ENCODE measurements at regions not wholly inside any gene's neighbourhood (a gene's known extent, or its start where the extent isn't known, plus 50 kb on each side); places are given as distances from the start of the nearest gene placed in this dataset.

GRCh38 chr2:137817058-137817457 is 147.2 kb upstream of the HNMT start:
- Histone ChIP-seq H3K4me3 (no peak overlapping the region), H3K9me3 (no peaks in the 10 kb centered on the region), H3K27me3 (ENCODE audit: low read depth) (no peaks in the 10 kb centered on the region), H3K27ac (no peak overlapping the region), H3K4me1 (no peaks in the 10 kb centered on the region), H3K36me3 (no peaks in the 10 kb centered on the region)
- TF ChIP-seq CTCF (IDR thresholded peaks at IDR 0.05) = no peak
- ATAC-seq (no peak), DNase-seq (no peak)
- intact Hi-C loops (cut with DNase I) = no loop called here

GRCh38 chr2:137823196-137823595 is 141.1 kb upstream of the HNMT start:
- Histone ChIP-seq H3K9me3 (no peaks in the 10 kb centered on the region), H3K4me1 (no peaks in the 10 kb centered on the region), H3K36me3 (no peaks in the 10 kb centered on the region), H3K27me3 (ENCODE audit: low read depth) (no peaks in the 10 kb centered on the region), H3K27ac (no peak overlapping the region), H3K4me3 (no peak overlapping the region)
- no peak for ATAC-seq
- TF ChIP-seq CTCF (IDR thresholded peaks at IDR 0.05) = no peak
- intact Hi-C loops (cut with DNase I) = no loop called here
- DNase-seq = no peak

- H3K4me3 ChIP-seq = no peak overlapping the region
- H3K9me3 ChIP-seq = no peaks in the 10 kb centered on the region
- no peaks in the 10 kb centered on the region for H3K27me3 ChIP-seq (ENCODE audit: low read depth)
- H3K27ac ChIP-seq = no peak overlapping the region
- no peak for DNase-seq
- no peak for TF ChIP-seq CTCF (IDR thresholded peaks at IDR 0.05)
- H3K4me1 ChIP-seq = no peaks in the 10 kb centered on the region
- intact Hi-C loops (cut with DNase I) = no loop called here
- H3K36me3 ChIP-seq = no peaks in the 10 kb centered on the region
- ATAC-seq = no peak
Measured at GRCh38 chr2:137824501-137824900, 139.8 kb upstream of the HNMT start.

GRCh38 chr2:137826373-137827372 is 137.6 kb upstream of the HNMT start:
- intact Hi-C loops (cut with DNase I) = no loop called here
- no peaks in the 10 kb centered on the region for H3K36me3 ChIP-seq
- no peak for ATAC-seq
- no peak for DNase-seq
- H3K4me3 ChIP-seq = no peak overlapping the region
- no peak for TF ChIP-seq CTCF (IDR thresholded peaks at IDR 0.05)
- H3K27me3 ChIP-seq (ENCODE audit: low read depth) = no peaks in the 10 kb centered on the region
- no peaks in the 10 kb centered on the region for H3K4me1 ChIP-seq
- no peaks in the 10 kb centered on the region for H3K9me3 ChIP-seq
- H3K27ac ChIP-seq = no peak overlapping the region

GRCh38 chr2:137828624-137829023 is 135.6 kb upstream of the HNMT start:
- no peak for TF ChIP-seq CTCF (IDR thresholded peaks at IDR 0.05)
- Histone ChIP-seq H3K9me3 (no peaks in the 10 kb centered on the region), H3K36me3 (no peaks in the 10 kb centered on the region), H3K4me1 (no peaks in the 10 kb centered on the region), H3K4me3 (no peak overlapping the region), H3K27me3 (ENCODE audit: low read depth) (no peaks in the 10 kb centered on the region), H3K27ac (no peak overlapping the region)
- ATAC-seq (no peak), DNase-seq (no peak)
- intact Hi-C loops (cut with DNase I) = no loop called here
